ENCODE measurements at regions not wholly inside any gene's neighbourhood (a gene's known extent, or its start where the extent isn't known, plus 50 kb on each side); places are given as distances from the start of the nearest gene placed in this dataset.

- Histone ChIP-seq H3K4me2 (ENCODE audit: low read length) (no peak overlapping the region), H3K36me3 (ENCODE audit: insufficient read depth, low read length) (no peaks in the 10 kb centered on the region), H3K79me2 (replicated peaks; ENCODE audit: insufficient read depth, low read length) (no peaks in the 10 kb centered on the region), H3K9ac (ENCODE audit: low read length) (no peak overlapping the region), H3K27ac (ENCODE audit: low read length) (no peak overlapping the region), H3K4me3 (ENCODE audit: low read length) (no peak overlapping the region), H3F3A (ENCODE audit: insufficient read depth, low read length, poor library complexity, severe bottlenecking) (no peaks in the 10 kb centered on the region), H2AFZ (ENCODE audit: low read depth, low read length) (no peak overlapping the region), H3K9me2 (ENCODE audit: insufficient read depth, low read length) (no peaks in the 10 kb centered on the region), H4K20me1 (ENCODE audit: insufficient read depth) (no peaks in the 10 kb centered on the region), H3K27me3 (ENCODE audit: insufficient read depth, low read depth, low read length) (no peaks in the 10 kb centered on the region), H3K9me3 (ENCODE audit: low read length) (no peaks in the 10 kb centered on the region)
- TF ChIP-seq CTCF (IDR thresholded peaks at IDR 0.05; ENCODE audit: poor library complexity, severe bottlenecking) = no peak
- no peak for TF ChIP-seq EZH2 (IDR thresholded peaks at IDR 0.05; ENCODE audit: borderline replicate concordance, insufficient read depth, low read length, poor library complexity, severe bottlenecking)
- no peak for TF ChIP-seq REST (IDR thresholded peaks at IDR 0.05; ENCODE audit: borderline replicate concordance)
- TF ChIP-seq EP300 (conservative IDR thresholded peaks at IDR 0.05; ENCODE audit: poor library complexity, severe bottlenecking) = no peak
- TF ChIP-seq TAF1 (IDR thresholded peaks at IDR 0.05; ENCODE audit: low read depth) = no peak
- TF ChIP-seq SMC3 (conservative IDR thresholded peaks at IDR 0.05; ENCODE audit: poor library complexity) = no peak
- no peak for TF ChIP-seq RAD21 (conservative IDR thresholded peaks at IDR 0.05)
- no peak for TF ChIP-seq MXI1 (conservative IDR thresholded peaks at IDR 0.05; ENCODE audit: poor library complexity, severe bottlenecking)
- no peak for TF ChIP-seq POLR2AphosphoS5 (IDR thresholded peaks at IDR 0.05)
Measured at GRCh38 chr17:74153456-74153810, 50.0 kb upstream of the RPL38 start.

Measured in neural cell (in vitro differentiated cells).